COLO668 (cell line): ENCODE measurements at regions not wholly inside any gene's neighbourhood (a gene's known extent, or its start where the extent isn't known, plus 50 kb on each side); places are given as distances from the start of the nearest gene placed in this dataset.

Experiments used
- DNase-seq: peaks from one replicate; lab custom pipeline; 2025; ENCODE audit not compliant: unreplicated experiment; lab: John Stamatoyannopoulos, UW

DNA sequence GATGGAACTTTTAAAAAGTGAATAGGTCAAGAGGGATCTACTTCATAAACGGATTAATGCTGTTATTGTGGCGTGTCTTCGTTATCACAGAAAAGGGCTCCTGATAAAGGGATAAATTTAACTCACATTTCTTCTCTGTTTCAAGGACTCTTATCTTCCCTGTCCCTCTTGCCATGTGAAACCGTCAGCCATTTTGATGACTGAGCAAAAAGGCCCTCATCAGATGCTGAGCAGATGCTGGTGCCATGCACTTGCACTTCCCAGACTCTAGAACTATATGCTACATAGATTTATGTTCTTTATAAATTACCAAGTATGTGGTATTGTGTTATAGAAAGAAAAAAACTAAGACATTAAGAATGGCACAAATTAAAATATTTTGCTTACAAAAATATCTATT is 1011.8 kb upstream of the GBE1 start:
- DNase-seq, result no peak

DNA sequence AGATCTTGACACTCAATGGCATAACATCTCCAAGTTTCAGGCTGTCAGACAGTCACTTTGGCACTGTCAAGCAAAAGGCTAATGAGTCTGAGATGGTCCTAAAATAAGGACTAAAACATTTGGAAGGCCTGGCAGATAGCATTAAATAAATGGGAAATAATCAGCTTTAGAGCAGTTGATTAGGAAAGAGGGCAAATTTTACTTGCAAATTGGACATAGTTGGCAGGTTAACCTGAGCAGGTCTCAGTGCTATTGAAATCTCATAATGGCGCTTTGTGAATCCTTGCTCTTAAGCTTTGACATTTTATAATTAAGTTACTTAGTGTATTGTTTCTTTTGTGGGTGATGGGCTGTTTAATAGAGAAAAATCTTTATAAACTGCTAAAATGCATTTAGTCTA is 1003.1 kb upstream of the GBE1 start:
- no peak for DNase-seq

DNA sequence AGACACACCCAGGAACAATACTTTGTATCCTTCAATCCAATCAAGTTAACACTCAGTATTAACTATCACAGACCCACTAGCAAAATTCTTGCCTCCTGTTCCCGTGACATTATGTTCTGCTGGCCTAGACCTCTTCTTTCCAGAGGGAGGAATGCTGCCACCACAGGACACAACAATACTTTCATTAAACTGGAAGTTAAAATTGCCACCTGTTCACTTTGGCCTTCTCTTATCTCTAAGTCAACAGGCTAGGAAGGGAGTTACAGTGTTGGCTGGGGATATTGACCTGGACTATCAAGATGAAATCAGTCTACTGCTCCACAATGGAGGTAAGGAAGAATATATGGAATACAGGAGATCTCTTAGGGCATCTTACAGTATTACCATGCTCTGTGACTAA is 1000.4 kb upstream of the GBE1 start:
- no peak for DNase-seq

DNA sequence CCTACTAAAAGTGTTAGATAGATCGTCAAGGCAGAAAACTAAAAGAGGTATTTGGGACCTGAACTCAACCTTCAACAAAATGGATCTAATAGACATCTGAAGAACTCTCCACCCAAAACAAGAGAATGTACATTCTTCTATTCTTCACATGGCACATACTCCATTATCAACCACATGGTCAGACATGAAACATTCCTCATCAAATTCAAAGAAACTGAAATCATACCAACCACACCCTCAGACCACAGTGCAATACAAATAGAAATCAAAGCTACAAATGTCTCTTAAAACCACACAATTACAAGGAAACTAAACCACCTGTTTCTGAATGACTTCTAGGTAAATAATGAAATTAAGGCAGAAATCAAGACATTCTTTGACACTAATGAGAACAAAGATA is 984.1 kb upstream of the GBE1 start:
- DNase-seq, result no peak

DNA sequence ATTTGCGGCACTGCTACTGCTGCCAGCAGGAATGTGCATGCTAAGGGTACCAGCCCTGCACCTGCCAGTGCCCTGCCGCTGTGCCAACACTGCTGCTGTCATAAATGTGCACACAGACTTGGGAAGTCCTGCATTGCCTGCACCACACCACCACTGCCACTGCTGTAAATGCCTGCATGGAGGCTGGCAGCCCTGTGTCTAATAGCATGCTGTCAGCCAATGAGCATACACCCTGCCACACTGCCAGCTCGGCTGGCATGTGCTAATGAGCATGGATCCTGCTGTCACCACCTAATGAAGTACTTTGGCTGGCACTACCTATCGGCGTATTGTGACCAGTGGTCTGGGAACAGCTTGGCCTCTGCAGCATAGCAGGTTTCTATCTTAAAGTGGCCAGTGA is 981.8 kb upstream of the GBE1 start:
- DNase-seq, result no peak

DNA sequence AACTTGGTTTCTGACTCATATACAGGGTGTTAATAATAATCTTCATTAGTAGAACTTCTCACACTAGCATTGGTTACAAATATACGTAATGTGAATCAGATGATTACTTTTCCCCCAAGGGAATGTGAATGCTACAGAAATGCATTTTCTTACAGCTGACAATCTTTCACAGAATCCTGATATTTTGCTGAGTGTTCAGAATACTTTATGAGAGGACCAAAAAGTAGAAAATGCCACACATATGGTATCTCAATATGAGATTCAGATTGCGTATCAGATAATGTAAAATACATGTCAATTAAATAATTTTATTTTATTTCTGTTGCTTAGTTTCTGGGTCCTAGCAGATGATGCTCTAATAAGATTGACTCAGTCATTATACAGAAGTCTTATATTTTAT is 979.9 kb upstream of the GBE1 start:
- DNase-seq, result no peak

DNA sequence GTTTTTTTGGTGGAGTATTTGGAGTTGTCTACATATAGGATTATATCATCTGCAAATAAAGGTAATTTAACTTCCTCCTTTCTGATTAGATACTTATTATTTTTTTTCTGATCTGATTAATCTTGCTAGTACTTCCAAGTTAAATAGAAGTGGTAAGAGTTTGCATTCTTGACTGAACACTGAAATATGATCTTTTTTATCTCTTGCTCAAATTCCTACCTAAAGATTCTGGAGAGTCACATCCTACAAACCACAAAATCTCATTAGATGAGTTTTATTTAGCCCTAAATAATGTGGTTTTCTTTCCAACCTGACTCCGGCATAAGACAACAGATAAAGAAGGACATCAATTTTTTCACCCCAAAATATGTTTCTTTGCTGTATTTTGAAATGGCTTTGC is 977.9 kb upstream of the GBE1 start:
- DNase-seq, result no peak

DNA sequence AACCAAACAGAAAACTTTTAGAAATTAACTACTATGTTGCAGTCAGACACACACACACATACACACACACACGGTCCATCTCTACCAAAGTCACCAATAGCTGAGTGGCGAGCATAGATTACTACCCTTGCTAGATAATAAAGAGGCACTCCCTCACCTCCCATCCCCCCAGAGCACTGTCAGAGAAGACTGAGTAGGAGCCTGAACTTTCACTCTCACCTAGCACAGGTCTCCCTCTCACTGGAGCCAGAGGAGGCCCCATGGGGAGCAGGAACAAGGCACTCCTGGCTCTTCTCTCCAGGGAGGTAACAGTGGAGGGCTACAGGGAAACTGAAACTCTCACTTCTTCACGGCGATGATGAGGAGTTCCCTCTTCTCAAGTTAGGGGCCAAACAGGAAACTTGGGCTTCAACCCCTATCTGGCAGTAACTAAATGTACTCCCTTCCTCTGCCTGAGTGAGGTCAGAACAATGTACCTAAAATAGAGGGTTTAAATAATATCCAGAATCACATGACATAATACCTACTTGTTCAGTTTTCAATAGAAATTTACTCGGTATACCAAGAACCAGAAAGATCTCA is 975.3 kb upstream of the GBE1 start:
- DNase-seq, result no peak

DNA sequence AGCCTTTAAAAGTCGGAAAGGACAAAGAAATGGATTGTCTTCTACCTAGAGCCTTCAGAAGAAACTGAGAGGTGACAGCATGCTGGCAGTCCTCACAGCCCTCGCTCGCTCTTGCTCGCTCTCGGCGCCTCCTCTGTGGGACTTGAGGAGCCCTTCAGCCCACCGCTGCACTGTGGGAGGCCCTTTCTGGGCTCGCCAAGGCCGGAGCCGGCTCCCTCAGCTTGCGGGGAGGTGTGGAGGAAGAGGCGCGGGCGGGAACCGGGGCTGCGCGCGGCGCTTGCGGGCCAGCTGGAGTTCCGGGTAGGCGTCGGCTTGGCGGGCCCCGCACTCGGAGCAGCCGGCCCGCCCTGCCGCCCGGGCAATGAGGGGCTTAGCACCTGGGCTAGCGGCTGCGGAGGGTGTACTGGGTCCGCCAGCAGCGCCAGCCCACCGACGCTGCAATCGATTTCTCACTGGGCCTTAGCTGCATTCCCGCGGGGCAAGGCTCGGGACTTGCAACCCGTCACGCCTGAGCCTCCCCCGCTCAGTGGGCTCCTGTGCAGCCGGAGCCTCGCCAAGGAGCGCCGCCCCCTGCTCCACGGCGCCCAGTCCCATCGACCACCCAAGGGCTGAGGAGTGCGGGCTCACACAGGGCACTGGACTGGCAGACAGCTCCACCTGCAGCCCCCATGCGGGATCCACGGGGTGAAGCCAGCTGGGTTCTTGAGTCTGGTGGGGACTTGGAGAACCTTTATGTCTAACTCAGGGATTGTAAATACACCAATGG is 953.8 kb upstream of the GBE1 start:
- DNase-seq, result no peak

DNA sequence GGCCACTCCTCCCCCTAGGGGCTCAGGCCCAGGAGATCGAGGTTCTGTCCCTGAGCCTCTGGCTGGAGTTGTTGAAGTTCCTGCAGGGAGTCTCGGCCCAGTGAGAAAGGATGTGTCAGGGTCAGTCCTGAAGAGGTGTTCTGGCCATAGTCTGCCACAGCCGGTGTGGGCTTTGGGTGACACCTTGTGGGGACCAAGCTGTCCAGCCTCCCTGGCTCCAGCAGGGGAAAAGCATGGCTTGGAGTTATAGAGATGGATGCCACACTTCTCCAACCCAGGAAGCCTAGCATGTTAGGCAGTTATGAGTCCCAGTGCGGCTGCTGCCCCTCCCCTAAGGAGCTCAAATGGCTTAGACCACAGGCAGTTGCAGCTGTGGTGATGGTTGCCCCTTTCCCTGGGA is 945.6 kb upstream of the GBE1 start:
- DNase-seq, result no peak

DNA sequence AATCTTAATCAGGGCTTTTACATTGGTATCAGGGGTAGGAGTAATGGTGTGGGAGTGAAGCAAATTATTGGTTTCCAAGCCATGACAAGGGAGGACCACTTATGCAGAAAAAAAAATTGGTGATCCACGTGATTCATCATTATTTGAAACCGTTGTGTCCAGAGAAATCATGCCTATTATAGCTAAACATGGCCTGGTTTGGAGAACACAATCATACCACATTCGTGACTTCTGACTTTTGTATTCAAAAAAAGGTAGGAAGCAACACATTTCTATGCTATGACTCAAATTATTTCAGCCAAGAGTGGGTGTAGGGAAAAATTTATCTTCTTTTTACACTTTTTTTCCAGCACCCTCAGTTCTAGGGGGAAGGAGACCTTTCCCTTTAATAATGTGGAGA is 924.3 kb upstream of the GBE1 start:
- DNase-seq, result no peak

DNA sequence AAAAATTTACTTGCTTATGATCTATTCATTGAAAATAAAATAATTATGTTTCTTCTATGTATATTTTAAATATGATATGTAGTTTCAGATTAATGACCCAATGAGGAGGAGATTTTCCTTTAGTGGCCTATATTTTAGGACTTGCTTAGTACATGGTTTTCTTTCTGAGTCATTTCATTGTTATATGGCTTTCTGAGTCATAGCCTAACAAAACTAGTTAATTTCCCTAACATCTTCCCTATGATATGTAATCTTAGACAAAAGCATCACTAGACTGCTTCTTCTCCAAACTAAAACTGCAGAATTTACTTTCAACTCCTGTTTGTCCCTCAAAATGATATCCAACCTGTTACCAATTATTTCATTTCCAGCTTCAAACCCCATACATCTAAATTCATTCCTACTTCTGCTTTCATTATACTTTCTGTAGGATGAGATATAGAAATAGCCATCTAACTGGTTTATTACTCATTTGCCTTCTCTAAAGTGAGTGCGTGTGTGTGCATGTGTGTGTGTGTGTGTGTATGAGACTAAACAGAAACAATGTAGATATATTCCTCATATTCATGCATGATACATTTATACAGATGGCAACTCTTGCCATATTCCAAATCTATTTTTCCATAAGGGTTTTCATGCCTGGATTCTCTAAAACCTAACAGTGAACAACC is 915.0 kb upstream of the GBE1 start:
- DNase-seq, result no peak

DNA sequence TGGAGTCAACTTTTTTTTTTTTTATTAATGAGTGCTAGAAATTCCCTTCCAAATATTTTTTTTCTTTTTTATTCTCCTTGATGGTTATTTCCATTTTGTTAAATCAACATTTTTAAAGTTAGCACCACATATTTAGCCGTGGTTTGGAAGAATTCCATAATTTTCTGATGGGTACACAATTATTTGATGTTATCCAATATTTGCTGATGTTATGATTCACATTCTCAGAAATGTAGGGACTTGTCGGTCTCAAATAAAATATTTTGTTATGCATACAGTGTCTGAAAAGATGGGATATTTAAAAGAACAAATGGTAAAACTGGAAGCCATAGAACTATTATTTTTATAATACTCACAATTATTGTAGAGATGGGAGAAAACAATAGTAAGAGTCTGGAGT is 911.5 kb upstream of the GBE1 start:
- no peak for DNase-seq

DNA sequence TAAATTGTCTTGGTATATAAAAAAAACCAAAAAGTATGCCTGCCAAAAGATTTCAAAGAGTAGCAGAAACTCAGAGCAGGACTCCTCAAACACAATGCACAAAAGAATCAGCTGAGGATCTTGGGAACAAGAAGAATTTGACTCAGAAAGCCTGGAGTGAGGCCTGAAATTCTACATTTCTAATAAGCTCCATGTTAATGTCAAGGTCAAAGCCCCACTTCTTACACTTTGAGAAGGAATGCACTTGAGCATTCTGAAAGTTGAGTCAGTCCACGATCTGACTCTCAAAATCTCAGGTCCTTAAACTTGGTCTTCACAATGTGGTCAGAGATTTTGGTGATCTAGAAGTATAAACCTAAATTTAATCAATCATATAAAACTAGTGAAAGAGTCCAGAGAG is 910.0 kb upstream of the GBE1 start:
- DNase-seq, result no peak

DNA sequence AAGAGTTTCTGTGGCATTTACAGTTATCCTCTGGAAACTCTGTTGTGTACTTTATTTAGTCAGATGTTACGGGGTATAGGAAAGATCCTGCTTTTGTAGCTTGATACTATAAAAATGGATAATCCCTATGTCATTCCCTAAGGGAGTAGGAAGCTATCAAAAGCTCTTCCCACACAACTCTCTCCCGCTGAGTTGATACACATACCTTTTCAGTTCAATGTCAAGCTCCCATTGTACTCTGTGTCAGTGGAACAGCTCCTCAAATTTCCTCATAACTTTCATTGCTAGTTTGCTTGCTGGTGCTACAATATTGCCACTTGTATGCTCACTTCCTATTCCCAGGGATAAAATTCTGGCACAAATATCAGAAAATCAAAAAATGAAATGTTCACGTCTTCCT is 893.3 kb upstream of the GBE1 start:
- no peak for DNase-seq

DNA sequence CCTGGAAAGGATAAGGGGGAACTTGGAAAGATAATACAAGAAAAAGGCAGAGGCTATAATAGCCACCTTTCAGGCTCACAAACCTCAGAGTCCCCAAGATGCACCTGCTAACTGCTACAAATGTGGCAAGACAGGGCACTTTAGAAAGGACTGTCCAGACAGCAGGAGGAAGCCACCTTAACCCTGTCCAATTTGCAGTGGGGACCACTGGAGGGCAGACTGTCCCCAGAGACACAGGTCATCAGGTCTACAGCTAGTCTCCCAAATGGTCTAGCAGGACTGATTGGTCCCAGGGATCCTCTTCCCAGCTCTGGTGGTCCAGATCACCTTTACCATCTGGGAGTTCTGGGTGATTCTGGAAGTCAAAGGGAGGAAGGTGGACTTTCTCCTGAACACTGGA is 882.5 kb upstream of the GBE1 start:
- peak; percentile 23 for DNase-seq

DNA sequence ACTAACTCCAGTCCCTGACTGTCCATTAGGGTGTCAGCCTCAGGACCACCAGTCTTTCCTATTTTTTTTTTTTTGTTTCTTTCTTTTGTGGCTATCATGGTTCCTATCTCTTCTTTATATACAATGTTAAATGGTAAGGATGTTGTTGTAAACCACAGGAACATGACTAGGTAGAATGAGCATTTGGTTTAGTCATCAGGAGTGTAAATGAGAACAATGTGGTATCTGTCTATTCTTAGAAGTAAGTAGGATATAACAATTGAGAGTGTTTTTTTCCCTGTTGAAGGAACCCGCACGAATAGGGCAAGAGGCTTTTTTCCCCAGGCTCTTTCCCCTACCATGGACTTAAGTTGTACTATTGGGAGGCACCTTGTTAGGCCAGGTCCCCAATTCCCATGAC is 880.3 kb upstream of the GBE1 start:
- DNase-seq, result no peak

DNA sequence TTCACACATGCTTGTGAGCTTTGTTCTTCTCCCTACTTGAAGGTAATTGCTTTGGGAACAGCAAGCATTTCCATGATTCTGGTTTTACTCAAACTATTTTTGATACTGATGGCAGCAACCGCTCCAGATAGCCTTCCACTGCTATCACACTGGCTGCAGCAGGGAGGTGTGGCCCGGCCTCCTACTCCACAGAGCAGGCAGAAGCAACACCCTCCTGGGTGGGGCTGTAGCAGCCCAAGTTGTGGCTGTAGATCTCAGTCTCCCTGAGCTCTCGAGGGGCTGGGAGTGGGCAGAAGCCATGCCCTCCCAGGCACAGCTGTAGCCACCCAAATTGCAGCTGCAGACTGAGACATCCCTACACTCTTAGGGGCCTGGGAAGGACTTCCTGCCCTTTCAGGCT is 878.8 kb upstream of the GBE1 start:
- no peak for DNase-seq

DNA sequence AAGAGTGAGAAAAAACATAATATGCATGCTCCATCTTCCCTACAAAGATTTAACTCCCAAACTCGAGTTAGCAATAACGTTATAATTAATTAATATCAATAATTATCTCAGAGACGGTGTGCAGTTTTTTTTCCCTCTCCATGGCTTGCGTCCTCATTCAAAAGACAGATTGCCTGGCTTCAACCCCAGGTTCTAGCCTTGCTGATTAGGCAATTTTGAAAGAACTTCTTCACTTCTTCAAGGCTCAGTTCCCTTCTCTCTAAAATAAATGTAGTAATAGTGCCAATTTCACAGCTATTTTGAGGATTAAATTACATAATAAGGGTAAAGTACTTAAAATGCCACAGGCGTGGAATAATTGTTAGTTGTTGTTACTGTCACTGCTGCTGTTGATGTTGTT is 876.1 kb upstream of the GBE1 start:
- no peak for DNase-seq

DNA sequence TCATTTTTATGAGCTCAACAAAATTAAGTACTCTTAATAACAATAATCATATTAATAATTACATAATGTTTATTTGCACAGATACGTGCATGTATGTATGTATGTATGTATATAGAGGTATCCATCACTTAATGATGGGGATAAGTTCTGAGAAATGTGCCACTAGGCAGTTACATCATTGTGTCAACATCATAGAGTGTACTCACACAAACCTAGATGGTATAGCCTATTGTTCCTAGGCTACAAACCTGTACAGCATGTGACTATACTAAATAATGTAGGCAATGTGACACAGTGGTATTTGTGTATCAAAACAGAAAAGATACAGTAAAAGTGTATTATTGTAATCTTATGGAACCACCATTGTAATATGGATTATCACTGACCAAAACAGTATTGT is 874.7 kb upstream of the GBE1 start:
- DNase-seq, result no peak

DNA sequence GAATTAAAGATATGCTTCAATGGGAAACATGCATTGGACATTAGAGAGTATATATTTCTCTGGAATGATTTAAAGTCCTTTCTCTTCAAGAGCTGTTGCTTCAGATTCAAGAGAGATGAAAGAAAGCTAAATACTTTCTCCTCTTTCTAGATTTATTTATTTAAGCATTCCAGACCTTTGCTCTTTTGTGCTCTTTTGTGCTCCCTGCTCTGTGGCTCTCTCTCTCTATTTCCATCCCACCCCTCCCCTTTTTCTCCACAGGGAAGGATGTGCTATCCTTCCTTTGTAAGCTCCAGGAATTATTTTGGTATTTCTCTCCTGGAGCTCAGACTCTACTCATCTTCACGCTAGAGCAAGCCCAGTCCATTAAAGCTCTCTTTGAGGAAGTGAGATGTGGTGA is 871.9 kb upstream of the GBE1 start:
- DNase-seq, result no peak

DNA sequence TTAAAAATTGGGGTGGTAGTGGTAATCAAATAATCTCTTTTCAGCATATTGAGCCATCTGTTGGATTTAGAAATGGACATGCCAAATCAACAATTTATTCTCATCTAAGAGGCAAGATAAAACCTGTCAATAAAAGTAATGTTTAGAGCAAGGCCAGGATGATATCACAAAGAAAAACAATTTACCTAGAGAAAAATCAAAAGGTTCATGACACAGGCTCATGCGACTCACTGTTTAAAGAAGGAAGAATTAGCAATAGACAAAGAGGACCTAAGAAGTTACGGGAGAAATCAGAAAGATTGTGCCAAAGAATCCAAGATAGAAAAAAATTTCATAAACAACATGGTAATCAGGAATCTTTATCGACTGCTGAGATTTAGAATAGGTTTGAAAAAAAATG is 868.5 kb upstream of the GBE1 start:
- no peak for DNase-seq
